ENCODE measurements at regions not wholly inside any gene's neighbourhood (a gene's known extent, or its start where the extent isn't known, plus 50 kb on each side); places are given as distances from the start of the nearest gene placed in this dataset.
A peak's percentile ranks its signal among the peaks of the same experiment; 100 is the strongest.

DNA sequence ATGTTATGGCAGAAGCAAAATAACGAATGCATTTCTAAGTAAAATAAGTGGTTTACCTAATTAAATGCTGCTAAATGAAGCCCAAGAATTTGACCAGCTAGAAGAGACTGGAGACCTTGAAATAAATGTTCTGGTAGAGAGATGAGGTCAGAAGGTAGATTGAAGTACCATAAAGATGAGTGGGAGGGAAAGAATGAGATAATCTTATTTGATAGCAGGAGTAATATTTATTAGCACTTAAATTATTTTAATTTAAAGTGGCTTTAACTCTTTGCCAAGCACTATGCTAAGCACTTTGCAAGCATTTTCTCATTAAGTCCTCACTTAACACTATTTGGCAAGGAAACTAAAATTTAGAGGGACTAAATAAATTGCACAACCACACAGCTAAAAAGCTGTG, 314.9 kb upstream of the CCDC54 start:
- TF ChIP-seq, protein P1, sequence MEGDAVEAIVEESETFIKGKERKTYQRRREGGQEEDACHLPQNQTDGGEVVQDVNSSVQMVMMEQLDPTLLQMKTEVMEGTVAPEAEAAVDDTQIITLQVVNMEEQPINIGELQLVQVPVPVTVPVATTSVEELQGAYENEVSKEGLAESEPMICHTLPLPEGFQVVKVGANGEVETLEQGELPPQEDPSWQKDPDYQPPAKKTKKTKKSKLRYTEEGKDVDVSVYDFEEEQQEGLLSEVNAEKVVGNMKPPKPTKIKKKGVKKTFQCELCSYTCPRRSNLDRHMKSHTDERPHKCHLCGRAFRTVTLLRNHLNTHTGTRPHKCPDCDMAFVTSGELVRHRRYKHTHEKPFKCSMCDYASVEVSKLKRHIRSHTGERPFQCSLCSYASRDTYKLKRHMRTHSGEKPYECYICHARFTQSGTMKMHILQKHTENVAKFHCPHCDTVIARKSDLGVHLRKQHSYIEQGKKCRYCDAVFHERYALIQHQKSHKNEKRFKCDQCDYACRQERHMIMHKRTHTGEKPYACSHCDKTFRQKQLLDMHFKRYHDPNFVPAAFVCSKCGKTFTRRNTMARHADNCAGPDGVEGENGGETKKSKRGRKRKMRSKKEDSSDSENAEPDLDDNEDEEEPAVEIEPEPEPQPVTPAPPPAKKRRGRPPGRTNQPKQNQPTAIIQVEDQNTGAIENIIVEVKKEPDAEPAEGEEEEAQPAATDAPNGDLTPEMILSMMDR (IDR thresholded peaks at IDR 0.05; ENCODE audit: unreplicated experiment in 3 of 3): no peak
- Mint-ChIP-seq H3K36me3 (ENCODE audit: low read depth) (no peaks in the 10 kb centered on the region), H3K4me3 (no peak overlapping the region), H3K27me3 (ENCODE audit: low read depth) (no peaks in the 10 kb centered on the region), H3K27ac (peak overlapping the region; percentile 82 to 97 (median 96)), H3K4me1 (peaks cover 42% of the 10 kb centered on the region), H3K9me3 (no peaks in the 10 kb centered on the region)

DNA sequence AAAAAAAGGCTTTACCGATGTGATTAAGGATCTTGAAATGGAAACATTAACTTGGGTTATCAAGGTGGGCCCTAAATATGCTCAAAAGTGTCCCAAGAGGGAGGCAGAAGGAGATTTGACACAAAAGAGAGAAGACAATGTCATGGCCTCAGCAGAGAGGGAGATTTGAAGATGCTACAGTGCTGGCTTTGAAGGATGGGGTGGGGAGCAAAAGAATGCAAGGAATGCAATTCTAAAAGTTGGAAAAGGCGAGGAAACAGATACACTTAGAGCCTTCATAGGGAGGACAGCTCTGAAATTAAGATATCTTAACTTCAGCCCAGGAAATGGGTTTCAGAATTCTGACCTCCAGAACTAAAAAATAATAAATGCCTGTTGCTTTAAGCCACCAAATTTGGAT, 314.5 kb upstream of the CCDC54 start:
- Mint-ChIP-seq H3K9me3 (no peaks in the 10 kb centered on the region), H3K4me3 (peak overlapping the region in 1 of 3 experiments; percentile 8), H3K4me1 (peaks cover 42% of the 10 kb centered on the region), H3K36me3 (ENCODE audit: low read depth) (no peaks in the 10 kb centered on the region), H3K27ac (peak overlapping the region; percentile 81 to 97 (median 90)), H3K27me3 (ENCODE audit: low read depth) (no peaks in the 10 kb centered on the region)
- TF ChIP-seq, protein P1 (IDR thresholded peaks at IDR 0.05; ENCODE audit: unreplicated experiment in 3 of 3): no peak

DNA sequence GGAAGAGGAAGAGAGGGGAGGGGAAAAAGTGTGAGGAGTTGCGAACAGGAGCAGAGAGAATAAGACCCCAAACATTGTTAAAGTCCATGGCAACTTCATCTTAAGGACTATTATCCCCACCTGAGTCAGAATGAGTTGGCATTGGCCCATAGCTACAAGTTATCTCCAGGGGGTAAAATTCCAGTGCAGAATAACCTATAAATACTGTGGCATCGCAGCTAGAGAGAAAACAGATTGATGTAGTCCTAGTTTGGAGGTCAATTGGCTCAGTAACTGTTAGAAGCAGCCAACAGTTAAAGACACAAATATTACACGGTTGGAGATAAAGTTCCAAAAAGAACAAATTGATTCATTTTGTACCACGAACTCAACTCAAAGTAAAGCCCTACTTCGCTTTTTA, 313.9 kb upstream of the CCDC54 start:
- Mint-ChIP-seq H3K4me1 (peaks cover 42% of the 10 kb centered on the region), H3K36me3 (ENCODE audit: low read depth) (no peaks in the 10 kb centered on the region), H3K9me3 (no peaks in the 10 kb centered on the region), H3K27ac (peak overlapping the region; percentile 81 to 97 (median 90)), H3K27me3 (ENCODE audit: low read depth) (no peaks in the 10 kb centered on the region), H3K4me3 (no peak overlapping the region)
- TF ChIP-seq, protein P1 (IDR thresholded peaks at IDR 0.05; ENCODE audit: unreplicated experiment in 3 of 3): no peak

DNA sequence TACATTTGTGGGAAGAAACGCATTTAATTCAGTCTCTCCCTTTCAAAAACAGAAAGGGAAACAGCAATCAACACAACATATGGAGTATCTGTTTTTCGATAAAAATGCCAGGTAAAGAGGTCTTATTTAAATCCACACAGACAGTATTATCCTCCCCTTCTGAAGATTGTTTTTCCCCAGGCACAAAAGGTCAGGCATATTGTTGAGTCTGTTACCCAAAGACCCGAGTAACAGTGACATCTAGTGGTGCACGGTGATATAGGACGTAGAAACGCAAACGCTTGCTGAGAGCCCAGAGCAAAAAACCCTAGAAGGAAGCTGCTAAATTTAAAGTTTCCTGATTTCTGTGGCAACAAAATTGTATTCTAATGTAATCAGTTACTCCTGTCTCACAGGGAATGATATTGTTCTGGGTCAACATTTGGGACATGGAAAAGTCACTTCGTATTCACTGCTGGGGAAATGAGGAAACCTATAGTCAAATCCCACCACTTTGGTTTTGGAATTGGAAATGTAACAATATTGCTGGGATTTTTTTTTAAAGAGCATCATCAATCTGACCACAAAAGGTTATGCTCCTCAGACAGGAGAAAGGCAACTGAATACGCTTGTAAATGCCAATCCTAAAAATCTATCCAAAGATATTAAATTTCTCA, 312.7 kb upstream of the CCDC54 start:
- Mint-ChIP-seq H3K27me3 (ENCODE audit: low read depth) (no peaks in the 10 kb centered on the region), H3K4me1 (peaks cover 48% of the 10 kb centered on the region), H3K36me3 (ENCODE audit: low read depth) (no peaks in the 10 kb centered on the region), H3K4me3 (peak overlapping the region in 1 of 3 experiments; percentile 0), H3K27ac (peak overlapping the region; percentile 85 to 97 (median 92)), H3K9me3 (no peaks in the 10 kb centered on the region)
- TF ChIP-seq, protein P1 (IDR thresholded peaks at IDR 0.05; ENCODE audit: unreplicated experiment in 3 of 3): peak; percentile 86 to 89 (median 87)

DNA sequence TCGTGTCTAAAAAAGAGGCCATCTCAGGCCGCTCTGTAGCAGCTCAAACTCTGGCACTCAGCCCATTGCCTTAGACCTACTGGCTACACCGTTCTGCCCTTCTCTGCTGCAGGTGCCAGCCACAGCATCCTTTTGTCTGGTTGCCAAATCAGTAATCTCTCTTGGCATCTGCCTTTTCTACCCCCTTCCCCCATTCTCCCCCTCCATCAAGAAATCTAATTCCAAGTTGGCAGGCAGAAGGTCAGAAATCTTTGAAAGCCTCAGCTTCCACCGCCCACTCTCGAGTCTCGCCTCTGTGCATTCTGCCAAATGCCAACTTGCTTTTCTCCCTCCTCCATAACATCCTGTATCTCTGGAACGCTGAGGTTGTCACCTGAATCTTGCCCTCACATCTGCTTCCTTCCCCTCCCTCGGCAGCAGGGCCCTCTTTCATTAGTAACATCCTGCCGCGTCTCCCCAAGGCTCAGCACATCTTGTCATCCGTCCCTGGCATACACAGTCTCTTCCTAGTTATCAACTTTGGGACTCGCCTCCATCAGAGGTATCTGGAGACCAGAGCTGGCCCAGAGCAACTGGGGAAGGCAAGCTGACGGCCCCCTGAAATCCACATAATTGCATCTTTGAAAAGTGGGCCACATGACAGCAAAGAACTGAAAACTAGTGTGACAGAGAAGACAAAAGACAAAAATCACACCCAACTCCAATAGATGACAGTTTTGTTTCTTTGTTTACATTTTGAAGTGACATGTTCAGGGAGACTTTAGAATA, 312.0 kb upstream of the CCDC54 start:
- Mint-ChIP-seq H3K27me3 (ENCODE audit: low read depth) (no peaks in the 10 kb centered on the region), H3K4me3 (no peak overlapping the region), H3K36me3 (ENCODE audit: low read depth) (no peaks in the 10 kb centered on the region), H3K27ac (peak overlapping the region; percentile 75 to 97 (median 76)), H3K4me1 (peaks cover 48% of the 10 kb centered on the region), H3K9me3 (no peaks in the 10 kb centered on the region)
- TF ChIP-seq, protein P1 (IDR thresholded peaks at IDR 0.05; ENCODE audit: unreplicated experiment in 3 of 3): no peak
